ENCODE measurements at regions not wholly inside any gene's neighbourhood (a gene's known extent, or its start where the extent isn't known, plus 50 kb on each side); places are given as distances from the start of the nearest gene placed in this dataset.

DNA sequence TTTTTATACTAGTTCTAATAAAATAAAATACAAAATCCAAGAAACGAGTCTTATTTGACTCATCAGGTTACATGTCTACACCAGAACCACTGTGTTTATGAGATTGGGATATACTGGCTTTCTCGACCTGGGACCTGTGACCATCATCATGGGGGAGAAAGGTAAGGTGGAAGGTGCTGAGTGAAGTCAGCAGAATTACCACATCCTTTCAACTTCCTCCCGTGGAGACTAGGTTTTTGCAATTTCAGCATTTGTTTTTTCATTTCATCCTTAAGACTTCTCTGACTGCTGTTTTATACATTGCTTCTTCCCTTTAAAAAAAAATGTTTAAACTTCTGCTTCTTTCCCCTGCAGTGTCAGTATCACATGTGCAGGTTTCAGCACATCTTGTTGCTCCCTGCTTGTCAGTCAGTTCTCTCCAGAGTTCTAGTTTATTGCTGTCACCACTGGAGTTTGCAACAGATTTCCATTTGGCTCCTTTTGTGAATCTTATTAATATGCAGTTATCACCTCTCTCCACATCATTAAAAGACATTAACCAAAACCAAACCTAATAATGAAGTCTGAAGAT is 60.4 kb upstream of the HAO2 start:
- no peak for DNase-seq (ENCODE audit: low read depth)

DNA sequence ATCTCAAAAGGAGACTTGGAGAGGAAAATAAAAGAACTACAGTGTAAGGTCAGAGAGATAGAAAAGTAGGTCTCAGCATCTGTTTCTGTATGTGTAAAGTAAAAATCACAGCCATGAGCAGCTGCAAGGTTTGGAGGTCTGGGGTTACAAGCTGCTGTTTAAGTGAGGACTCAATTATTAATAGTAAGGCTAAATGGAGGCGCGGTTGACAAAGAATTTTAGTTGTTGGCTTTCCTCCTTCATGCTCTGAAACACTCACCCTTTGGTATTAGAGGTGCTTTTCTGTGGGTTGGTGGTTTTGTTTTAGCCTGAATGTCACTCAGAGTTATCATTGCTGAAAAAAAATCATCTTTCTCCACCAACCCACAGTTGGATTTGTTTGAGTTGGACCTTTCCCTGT is 59.8 kb upstream of the HAO2 start:
- DNase-seq (ENCODE audit: low read depth), result no peak

DNA sequence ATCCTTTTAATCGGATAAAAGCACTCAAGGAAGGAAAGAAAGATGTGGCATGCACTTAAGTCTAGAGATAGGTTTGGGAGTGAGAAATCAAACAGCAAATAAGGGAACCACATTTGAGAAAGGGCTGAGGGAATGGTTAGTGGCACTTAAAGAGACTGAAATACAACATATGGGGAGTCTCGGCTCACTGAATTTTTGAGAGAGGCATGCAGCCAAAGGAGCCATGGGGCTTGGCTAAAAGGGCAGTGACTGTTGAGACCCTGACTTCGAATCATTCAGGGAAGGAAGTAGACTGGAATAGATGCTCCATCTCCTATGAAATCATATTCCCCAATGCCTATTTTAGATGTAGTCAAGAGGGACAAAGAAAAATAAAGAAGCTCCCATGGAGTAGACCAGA is 58.3 kb upstream of the HAO2 start:
- no peak for DNase-seq (ENCODE audit: low read depth)

DNA sequence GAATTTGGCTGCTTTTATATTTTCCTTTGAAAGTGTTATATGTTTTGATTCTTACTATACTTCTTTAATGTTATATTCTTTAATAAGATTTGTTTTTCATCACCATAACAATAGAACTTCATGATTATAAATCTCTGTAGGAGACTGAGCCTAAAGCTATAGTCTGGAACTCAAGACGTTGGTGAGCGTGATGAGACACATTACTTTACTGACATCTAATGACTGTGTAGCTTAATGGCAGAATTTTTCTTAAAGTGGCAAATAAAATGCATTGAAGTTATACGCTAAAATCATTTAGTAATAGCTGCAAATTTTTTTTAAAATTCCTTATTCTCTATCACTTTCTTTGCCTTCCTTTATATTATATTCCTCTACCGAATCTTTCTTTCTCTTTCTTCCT is 56.1 kb upstream of the HAO2 start:
- no peak for DNase-seq (ENCODE audit: low read depth)

DNA sequence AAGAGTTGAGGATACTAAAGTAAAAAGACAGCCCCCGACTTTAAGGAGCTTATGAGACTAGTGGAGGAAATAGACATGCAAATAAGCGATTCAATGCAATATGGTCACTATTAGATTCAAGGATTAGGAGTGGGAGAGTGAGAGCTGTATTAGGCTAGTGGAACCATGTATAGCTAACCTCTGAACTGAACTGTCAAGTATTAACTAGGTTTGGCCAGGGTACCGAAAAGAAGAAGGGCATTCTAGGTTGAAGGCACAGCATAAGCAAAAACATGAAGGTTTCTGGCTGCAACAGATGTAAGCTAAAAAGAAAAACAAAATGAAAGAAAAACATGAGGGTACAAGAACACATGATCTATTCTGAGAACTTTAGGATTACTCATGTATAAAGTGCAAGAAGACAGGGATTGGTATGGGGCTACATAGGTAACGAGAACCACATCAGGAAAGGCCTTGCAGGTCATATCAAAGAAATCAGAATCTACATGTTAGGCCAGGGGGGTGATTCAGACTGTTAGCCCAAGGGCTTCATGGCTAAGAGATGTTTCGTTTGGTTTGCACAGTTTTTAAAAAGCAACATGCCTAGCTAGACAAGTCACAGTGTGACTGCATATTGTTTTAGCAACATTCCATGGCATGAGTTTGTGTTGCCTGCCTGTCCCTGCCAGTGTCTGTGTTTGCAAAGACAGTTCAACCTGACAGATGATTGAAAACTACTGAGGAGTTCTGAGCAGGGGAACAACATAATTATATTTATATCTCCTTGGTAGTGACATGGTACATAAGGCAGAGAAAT is 54.4 kb upstream of the HAO2 start:
- no peak for DNase-seq (ENCODE audit: low read depth)

DNA sequence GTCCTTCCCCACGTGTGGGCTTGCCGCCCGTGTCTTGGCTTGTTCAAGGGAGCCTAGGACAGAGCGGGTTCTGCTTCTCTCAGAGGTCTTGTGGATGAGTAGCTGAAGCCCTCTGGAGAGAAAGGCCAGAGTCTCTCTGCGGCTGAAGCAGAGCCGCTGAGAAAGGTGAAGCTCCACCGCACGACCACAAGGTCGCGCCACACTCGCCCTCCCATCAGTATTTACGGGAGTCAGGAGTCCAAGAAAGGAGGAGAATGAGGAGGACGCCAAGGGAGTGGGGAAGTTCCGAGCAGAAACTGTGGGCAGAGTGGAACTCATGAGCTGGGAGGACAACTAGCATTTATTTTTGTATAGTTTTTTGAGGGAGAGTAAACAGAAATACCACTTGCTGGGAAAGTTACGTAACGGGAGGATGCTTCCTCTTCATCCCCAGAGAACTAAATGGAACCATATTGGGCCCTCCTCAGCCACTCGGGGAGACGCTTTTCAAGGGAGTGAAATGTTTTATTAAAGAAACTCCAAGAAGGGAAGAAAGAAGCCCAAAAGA is 51.6 kb upstream of the HAO2 start:
- no peak for DNase-seq (ENCODE audit: low read depth)

DNA sequence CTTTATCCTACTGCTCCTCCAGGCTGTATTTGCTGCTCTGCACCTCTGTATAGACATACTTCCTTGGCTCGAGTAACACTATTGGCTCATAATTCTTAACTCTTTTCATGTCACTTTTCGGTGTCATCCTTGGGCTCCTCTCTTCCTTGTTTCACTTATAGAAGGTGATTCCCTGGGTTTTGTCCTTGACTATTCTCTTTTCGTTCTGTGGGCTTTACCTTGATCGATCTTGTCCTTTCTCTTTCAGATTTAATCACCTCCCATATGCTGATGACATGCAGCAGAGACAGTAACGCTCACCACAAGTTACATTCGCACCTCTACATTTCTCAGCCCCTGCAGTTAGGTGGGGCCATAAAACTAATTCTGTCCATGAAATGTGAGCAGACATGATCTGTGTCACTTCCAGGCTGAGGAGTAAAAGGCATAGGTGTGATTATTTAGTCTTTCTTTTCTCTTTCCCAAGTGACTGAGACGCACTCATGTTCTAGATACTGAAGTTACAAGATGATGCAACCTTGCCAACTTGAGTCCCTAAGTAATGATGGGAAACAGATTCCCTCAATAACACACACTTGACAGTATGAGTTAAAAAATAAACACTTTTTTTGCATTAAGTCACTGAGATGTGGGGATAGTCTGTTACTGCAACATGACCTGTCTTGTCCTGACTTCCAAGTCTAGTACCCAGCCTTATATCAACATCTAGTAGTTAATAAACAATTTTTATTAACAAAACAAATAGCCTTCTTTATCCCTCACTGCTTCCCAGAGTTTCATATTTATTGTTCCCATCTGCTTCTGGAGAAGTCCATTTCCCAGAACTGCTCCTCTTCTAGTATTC is 49.9 kb upstream of the HAO2 start:
- DNase-seq (ENCODE audit: low read depth), result no peak
